ENCODE measurements at regions not wholly inside any gene's neighbourhood (a gene's known extent, or its start where the extent isn't known, plus 50 kb on each side); places are given as distances from the start of the nearest gene placed in this dataset.

DNA sequence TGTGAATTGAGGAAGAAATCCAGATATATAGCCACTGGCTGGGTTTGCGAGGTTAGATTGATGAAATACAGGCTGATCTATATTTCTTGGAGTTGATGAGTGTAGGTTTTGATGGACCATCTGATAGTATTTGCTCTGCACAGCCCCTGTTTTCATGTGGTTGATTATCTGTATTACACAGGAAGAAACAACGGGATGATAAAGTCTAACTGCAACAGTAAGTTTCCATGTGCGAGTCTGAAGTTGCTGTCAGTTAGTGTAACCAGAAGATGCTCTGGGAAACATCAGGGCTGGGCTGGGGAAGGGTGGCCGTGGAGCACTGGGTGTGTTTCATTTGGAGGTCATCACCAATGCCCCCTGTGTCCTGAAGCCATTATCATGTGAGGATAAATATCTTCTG lies 148.4 kb upstream of the SFRP2 start:
- DNase-seq (ENCODE audit: low spot score) = no peak
- no peak for TF ChIP-seq CTCF (IDR thresholded peaks at IDR 0.05; ENCODE audit: extremely low read depth, insufficient read depth, missing control alignments)
- in situ Hi-C loops (cut with MboI; ENCODE audit: low pct_unique_long_range_greater_than_20kb, low sequenced_read_pairs, unreplicated experiment) = no loop called here

GRCh38 chr4:153936121-153936520 lies 147.2 kb upstream of the SFRP2 start:
- in situ Hi-C loops (cut with MboI; ENCODE audit: low pct_unique_long_range_greater_than_20kb, low sequenced_read_pairs, unreplicated experiment) = no loop called here
- no peak for TF ChIP-seq CTCF (IDR thresholded peaks at IDR 0.05; ENCODE audit: extremely low read depth, insufficient read depth, missing control alignments)
- DNase-seq (ENCODE audit: low spot score) = no peak

- no peak for TF ChIP-seq CTCF (IDR thresholded peaks at IDR 0.05; ENCODE audit: extremely low read depth, insufficient read depth, missing control alignments)
These were observed 145.8 kb upstream of the SFRP2 start for GRCh38 chr4:153934688-153935017.

GRCh38 chr4:153933915-153934687 lies 145.2 kb upstream of the SFRP2 start:
- no peak for DNase-seq (ENCODE audit: low spot score)
- TF ChIP-seq CTCF (IDR thresholded peaks at IDR 0.05; ENCODE audit: extremely low read depth, insufficient read depth, missing control alignments) = no peak
- in situ Hi-C loops (cut with MboI; ENCODE audit: low pct_unique_long_range_greater_than_20kb, low sequenced_read_pairs, unreplicated experiment) = no loop called here

More at GRCh38 chr4:153934688-153935017, 145.8 kb upstream of the SFRP2 start:
- in situ Hi-C loops (cut with MboI; ENCODE audit: low pct_unique_long_range_greater_than_20kb, low sequenced_read_pairs, unreplicated experiment) = no loop called here
- no peak for DNase-seq (ENCODE audit: low spot score)

DNA sequence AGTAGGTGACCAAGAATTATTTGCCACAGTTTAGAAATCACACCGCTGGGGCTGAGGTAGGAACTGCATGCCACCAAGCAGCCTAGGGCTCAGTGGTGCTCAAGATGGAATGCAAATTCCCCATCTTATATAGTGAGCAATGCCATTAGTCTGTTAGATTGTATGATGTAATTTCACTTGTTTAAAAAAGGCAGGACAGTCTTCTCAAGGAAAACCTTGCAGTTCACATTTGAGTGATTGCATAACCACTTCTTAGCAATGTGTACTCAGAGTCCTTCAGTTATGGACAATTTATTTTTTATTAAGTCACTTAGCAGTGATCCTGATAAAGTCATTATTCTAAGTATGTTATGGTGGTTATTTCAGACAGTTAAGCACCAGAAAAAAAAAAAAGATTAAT lies 142.9 kb upstream of the SFRP2 start:
- in situ Hi-C loops (cut with MboI; ENCODE audit: low pct_unique_long_range_greater_than_20kb, low sequenced_read_pairs, unreplicated experiment) = no loop called here
- no peak for DNase-seq (ENCODE audit: low spot score)
- no peak for TF ChIP-seq CTCF (IDR thresholded peaks at IDR 0.05; ENCODE audit: extremely low read depth, insufficient read depth, missing control alignments)

- no peak for DNase-seq (ENCODE audit: low spot score)
- TF ChIP-seq CTCF (IDR thresholded peaks at IDR 0.05; ENCODE audit: extremely low read depth, insufficient read depth, missing control alignments) = no peak
- in situ Hi-C loops (cut with MboI; ENCODE audit: low pct_unique_long_range_greater_than_20kb, low sequenced_read_pairs, unreplicated experiment) = no loop called here
These were observed 140.8 kb upstream of the SFRP2 start for GRCh38 chr4:153929675-153930074.
